RWPE2 (cell line): ENCODE measurements at regions not wholly inside any gene's neighbourhood (a gene's known extent, or its start where the extent isn't known, plus 50 kb on each side); places are given as distances from the start of the nearest gene placed in this dataset.

Source experiments
- ATAC-seq: fragments of 200-7000 bp; cut with Tn5 transposase; 3 replicates; pipeline ENCODE4 v1.9.1; 2021; ENCODE audit warnings: low read depth
- DNase-seq: peaks from one replicate; pipeline ENCODE4 v3.0.0-alpha.2; 2020; ENCODE audit warnings: low spot score
- H3K27ac ChIP-seq: fragments of 450-650 bp; 2 replicates; pipeline ENCODE4 v1.5.1; 2017; ENCODE audit warnings: mild to moderate bottlenecking; ENCODE audit not compliant: poor library complexity, severe bottlenecking
- H3K27me3 ChIP-seq: fragments of 250-450 bp; sonication (Bioruptor Pico); 2 replicates; pipeline ENCODE4 v1.5.1; 2021; ENCODE audit warnings: mild to moderate bottlenecking, moderate library complexity; ENCODE audit not compliant: insufficient read depth, poor library complexity, severe bottlenecking
- H3K36me3 ChIP-seq: fragments of 250-450 bp; sonication (Bioruptor Pico); 2 replicates; pipeline ENCODE4 v1.5.1; 2020; ENCODE audit warnings: low read depth, mild to moderate bottlenecking, moderate library complexity
- H3K4me1 ChIP-seq: fragments of 250-450 bp; sonication (Bioruptor Pico); 2 replicates; pipeline ENCODE4 v1.5.1; 2021; ENCODE audit warnings: mild to moderate bottlenecking, moderate library complexity; ENCODE audit not compliant: insufficient read depth, poor library complexity, severe bottlenecking
- H3K4me3 ChIP-seq: fragments of 250-450 bp; sonication (Bioruptor Pico); 2 replicates; pipeline ENCODE4 v1.5.1; 2021; ENCODE audit warnings: mild to moderate bottlenecking, moderate library complexity; ENCODE audit not compliant: severe bottlenecking
- H3K9me3 ChIP-seq: fragments of 250-450 bp; sonication (Bioruptor Pico); 2 replicates; pipeline ENCODE4 v1.5.1; 2021; ENCODE audit warnings: mild to moderate bottlenecking, moderate library complexity; ENCODE audit not compliant: severe bottlenecking
- TF ChIP-seq, protein P1 (sequence below): fragments of 450-650 bp; IDR thresholded peaks from one replicate; pipeline ENCODE4 v1.5.1; 2017; ENCODE audit warnings: mild to moderate bottlenecking, moderate library complexity; ENCODE audit not compliant: poor library complexity, severe bottlenecking

DNA sequence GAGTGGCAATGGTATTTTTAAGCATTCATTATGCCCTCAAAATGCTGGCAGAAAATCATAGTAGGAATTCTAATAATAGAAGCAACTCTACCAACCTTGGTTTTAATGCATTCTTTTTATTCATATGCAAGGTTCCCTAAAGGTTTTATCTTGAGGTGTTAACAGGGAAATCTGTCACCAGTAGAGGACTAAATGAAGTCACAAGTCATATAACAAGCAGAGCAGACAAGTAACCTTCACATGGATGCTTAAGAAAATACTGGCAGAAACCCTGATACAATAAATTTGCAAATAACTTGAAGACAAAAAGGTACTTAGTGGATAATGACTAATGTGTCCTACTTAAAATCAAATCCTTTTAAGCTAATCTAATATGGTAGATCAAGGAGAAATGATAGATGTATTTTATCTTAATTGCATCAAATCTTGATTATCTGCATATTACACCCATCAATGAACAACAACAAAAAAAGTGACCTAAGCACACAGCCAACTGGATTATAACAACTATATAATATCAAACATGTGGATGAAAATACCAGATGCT lies 73.3 kb downstream of the RFC3 start:
- Histone ChIP-seq H3K4me1 (no peaks in the 10 kb centered on the region), H3K27me3 (no peaks in the 10 kb centered on the region), H3K36me3 (no peaks in the 10 kb centered on the region), H3K27ac (no peak overlapping the region), H3K4me3 (no peak overlapping the region), H3K9me3 (no peaks in the 10 kb centered on the region)
- no peak for DNase-seq
- no peak for ATAC-seq
- TF ChIP-seq, protein P1, sequence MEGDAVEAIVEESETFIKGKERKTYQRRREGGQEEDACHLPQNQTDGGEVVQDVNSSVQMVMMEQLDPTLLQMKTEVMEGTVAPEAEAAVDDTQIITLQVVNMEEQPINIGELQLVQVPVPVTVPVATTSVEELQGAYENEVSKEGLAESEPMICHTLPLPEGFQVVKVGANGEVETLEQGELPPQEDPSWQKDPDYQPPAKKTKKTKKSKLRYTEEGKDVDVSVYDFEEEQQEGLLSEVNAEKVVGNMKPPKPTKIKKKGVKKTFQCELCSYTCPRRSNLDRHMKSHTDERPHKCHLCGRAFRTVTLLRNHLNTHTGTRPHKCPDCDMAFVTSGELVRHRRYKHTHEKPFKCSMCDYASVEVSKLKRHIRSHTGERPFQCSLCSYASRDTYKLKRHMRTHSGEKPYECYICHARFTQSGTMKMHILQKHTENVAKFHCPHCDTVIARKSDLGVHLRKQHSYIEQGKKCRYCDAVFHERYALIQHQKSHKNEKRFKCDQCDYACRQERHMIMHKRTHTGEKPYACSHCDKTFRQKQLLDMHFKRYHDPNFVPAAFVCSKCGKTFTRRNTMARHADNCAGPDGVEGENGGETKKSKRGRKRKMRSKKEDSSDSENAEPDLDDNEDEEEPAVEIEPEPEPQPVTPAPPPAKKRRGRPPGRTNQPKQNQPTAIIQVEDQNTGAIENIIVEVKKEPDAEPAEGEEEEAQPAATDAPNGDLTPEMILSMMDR: no peak

DNA sequence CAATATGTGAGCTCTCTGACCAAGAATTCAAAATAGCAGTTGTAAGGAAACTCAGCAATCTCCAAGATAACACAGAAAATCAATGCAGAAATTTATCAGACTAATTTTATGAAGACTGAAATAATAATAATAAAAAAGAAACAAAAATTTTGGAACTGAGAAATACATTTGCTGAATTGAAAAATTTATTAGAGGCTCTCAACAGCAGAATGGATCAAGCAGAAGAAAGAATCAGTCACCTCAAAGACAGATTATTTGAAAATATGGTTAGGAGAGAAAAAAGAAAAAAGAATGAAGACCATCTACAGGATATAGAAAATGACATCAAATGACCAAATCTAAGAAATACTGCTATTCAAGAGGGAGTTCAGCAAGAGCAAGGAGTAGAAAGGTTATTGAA lies 75.6 kb downstream of the RFC3 start:
- DNase-seq: no peak
- Histone ChIP-seq H3K4me1 (no peaks in the 10 kb centered on the region), H3K36me3 (no peaks in the 10 kb centered on the region), H3K27me3 (no peaks in the 10 kb centered on the region), H3K27ac (no peak overlapping the region), H3K4me3 (no peak overlapping the region), H3K9me3 (peaks cover 2% of the 10 kb centered on the region)
- no peak for ATAC-seq
- TF ChIP-seq, protein P1: no peak

DNA sequence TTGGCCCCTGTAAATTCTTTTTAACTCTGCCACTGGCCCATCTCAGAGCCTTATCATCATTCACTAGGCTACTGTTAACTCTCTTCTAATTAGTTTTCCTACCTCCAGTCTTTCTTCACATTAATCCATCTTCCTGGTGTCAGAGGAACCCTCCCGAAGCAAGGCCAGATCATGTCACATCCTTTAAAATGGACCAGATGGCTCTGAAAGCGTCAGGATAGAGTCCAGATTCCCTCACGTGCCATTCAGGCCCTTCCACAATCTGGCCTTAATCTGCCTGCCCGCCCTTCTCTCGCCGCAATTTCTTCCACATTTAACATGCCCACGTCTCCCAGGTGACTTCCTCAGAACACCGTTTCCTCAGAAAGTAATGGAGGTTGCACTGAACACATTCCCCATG lies 86.5 kb downstream of the RFC3 start:
- Histone ChIP-seq H3K9me3 (no peaks in the 10 kb centered on the region), H3K27me3 (no peaks in the 10 kb centered on the region), H3K4me1 (no peaks in the 10 kb centered on the region), H3K27ac (no peak overlapping the region), H3K4me3 (no peak overlapping the region), H3K36me3 (no peaks in the 10 kb centered on the region)
- no peak for DNase-seq
- ATAC-seq: no peak
- TF ChIP-seq, protein P1: no peak

DNA sequence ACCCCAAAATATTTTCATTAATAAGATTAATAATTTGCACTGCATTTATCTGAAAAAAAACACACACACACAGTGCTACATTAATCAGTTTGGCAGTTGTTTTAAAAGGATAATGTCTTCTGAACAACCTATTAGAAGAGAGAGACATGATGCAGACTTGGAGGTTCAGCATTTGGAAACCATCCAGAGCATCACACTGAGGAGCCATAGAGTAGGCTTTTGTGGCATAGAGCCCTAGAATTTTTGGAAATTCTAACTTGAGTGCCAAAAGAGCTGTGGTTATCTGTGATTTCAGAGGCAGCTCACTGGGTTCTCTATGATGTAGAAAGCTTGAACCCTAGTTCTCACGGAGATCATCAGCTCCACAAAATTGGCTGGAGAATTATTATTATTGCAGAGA lies 90.2 kb downstream of the RFC3 start:
- no peak for ATAC-seq
- no peak overlapping the region for H3K27ac ChIP-seq
- H3K36me3 ChIP-seq: no peaks in the 10 kb centered on the region
- no peak overlapping the region for H3K4me3 ChIP-seq
- no peaks in the 10 kb centered on the region for H3K4me1 ChIP-seq
- TF ChIP-seq, protein P1: no peak
- DNase-seq: no peak
- H3K27me3 ChIP-seq: no peaks in the 10 kb centered on the region
- no peaks in the 10 kb centered on the region for H3K9me3 ChIP-seq

DNA sequence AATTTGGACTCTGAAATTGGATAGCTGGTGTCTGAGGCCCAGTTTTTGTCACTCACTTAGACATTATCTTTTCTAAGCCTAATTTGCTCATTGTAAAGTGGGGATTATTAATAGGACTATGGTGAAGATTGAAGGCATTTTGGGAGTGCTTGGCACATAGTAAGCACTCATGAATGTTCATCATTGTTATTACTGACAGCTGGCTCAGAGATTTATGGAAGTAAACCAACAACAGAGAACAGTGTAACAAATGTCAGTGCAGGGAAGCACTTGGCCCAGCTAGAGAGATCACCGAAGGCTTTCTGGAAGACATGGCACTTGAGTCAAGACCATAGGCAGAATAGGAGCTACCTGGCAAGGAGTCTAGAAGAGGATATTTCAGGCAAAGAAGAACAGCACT lies 92.3 kb downstream of the RFC3 start:
- DNase-seq (no peak), ATAC-seq (no peak)
- Histone ChIP-seq H3K9me3 (no peaks in the 10 kb centered on the region), H3K4me1 (no peaks in the 10 kb centered on the region), H3K27me3 (no peaks in the 10 kb centered on the region), H3K4me3 (no peak overlapping the region), H3K36me3 (no peaks in the 10 kb centered on the region), H3K27ac (no peak overlapping the region)
- TF ChIP-seq, protein P1: no peak
